ENCODE measurements at regions not wholly inside any gene's neighbourhood (a gene's known extent, or its start where the extent isn't known, plus 50 kb on each side); places are given as distances from the start of the nearest gene placed in this dataset.
"Not testable (repeated sequence)": the region's sequence is repeated elsewhere in the genome, so short reads cannot be mapped to it uniquely, and the experiment has no call there.

DNA sequence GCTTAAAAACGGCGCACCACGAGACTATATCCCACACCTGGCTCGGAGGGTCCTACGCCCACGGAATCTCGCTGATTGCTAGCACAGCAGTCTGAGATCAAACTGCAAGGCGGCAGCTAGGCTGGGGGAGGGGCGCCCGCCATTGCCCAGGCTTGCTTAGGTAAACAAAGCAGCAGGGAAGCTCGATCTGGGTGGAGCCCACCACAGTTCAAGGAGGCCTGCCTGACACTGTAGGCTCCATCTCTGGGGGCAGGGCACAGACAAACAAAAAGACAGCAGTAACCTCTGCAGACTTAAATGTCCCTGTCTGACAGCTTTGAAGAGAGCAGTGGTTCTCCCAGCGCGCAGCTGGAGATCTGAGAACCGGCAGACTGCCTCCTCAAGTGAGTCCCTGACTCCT, 675.7 kb downstream of the SLITRK6 start:
- H3K4ac ChIP-seq (ENCODE audit: low read depth, low read length); POLR2A ChIA-PET (ENCODE audit: unreplicated experiment); DNase-seq; CTCF ChIA-PET; H3K4me2 ChIP-seq (ENCODE audit: low read depth, low read length); H3K9ac ChIP-seq (ENCODE audit: low read depth, low read length); H3K18ac ChIP-seq (ENCODE audit: low read depth, low read length); H4K91ac ChIP-seq (ENCODE audit: insufficient read depth, low read depth, low read length); H3K14ac ChIP-seq (replicated peaks; ENCODE audit: low read depth, low read length); H3K79me1 ChIP-seq (ENCODE audit: low read depth in 1 of 2, low read length in 2 of 2); BruUV-seq (replicated peaks); H3K36me3 ChIP-seq (ENCODE audit: control insufficient read depth, insufficient read depth, low read length); ATAC-seq (ENCODE audit: low read depth); H2AK5ac ChIP-seq (ENCODE audit: low read depth, low read length); H3K9me3 ChIP-seq (ENCODE audit: control insufficient read depth, insufficient read depth, low read length); H2BK20ac ChIP-seq (ENCODE audit: low read depth, low read length); in situ Hi-C loops (cut with MboI; ENCODE audit: low sequenced_read_pairs); H3K27me3 ChIP-seq (ENCODE audit: control insufficient read depth, insufficient read depth, low read length); H4K5ac ChIP-seq (ENCODE audit: low read depth, low read length); H2BK15ac ChIP-seq (ENCODE audit: low read depth, low read length); H3K4me3 ChIP-seq (ENCODE audit: insufficient read depth, low read depth, low read length); H2BK120ac ChIP-seq (ENCODE audit: low read depth, low read length); intact Hi-C loops (cut with micrococcal nuclease); H3K9me1 ChIP-seq (ENCODE audit: insufficient read depth, low read length); H3K4me1 ChIP-seq (ENCODE audit: control insufficient read depth, insufficient read depth, low read length); H3K27ac ChIP-seq (ENCODE audit: insufficient read depth, low read length); H2AFZ ChIP-seq (replicated peaks; ENCODE audit: low read length, poor library complexity); H3K56ac ChIP-seq (ENCODE audit: extremely low read depth, insufficient read depth, low read length); H2BK5ac ChIP-seq (ENCODE audit: low read depth, low read length, poor library complexity, severe bottlenecking); H4K20me1 ChIP-seq (ENCODE audit: insufficient read depth, low read length); H4K8ac ChIP-seq (ENCODE audit: low read depth in 2 of 2, low read length in 2 of 2); H2AK9ac ChIP-seq (replicated peaks; ENCODE audit: low read depth, low read length, poor library complexity); H3K23ac ChIP-seq (ENCODE audit: low read depth, low read length); dilution Hi-C loops (cut with HindIII; ENCODE audit: low sequenced_read_pairs, unreplicated experiment): not testable (repeated sequence)
- no CpG with 5 or more reads among the region's 14 CpGs for WGBS, 2 experiments (ENCODE audit: extremely low coverage in 2 of 2, insufficient read length in 1 of 2)

Measured in IMR-90 (cell line).